Activated T-cell treated with anti-CD3 and anti-CD28 coated beads, Interleukin-2, amount 50 U/mL, for 24 hours (primary cell): ENCODE measurements at regions not wholly inside any gene's neighbourhood (a gene's known extent, or its start where the extent isn't known, plus 50 kb on each side); places are given as distances from the start of the nearest gene placed in this dataset.

Experiments
- DNase-seq: peaks from one replicate; pipeline ENCODE4 v3.0.0-alpha.2; 2020
- H3K27ac Mint-ChIP-seq: 2 replicates; pipeline ENCODE4 v1.8.0; 2020; ENCODE audit warnings: mild to moderate bottlenecking, mixed read lengths
- H3K27me3 Mint-ChIP-seq: 2 replicates; pipeline ENCODE4 v1.8.0; 2020; ENCODE audit warnings: mixed read lengths
- H3K36me3 Mint-ChIP-seq: 2 replicates; pipeline ENCODE4 v1.8.0; 2020; ENCODE audit warnings: low read depth, mixed read lengths
- H3K4me1 Mint-ChIP-seq: 2 replicates; pipeline ENCODE4 v1.8.0; 2020; ENCODE audit warnings: low read depth, mixed read lengths
- H3K4me3 Mint-ChIP-seq: 2 replicates; pipeline ENCODE4 v1.8.0; 2020; ENCODE audit warnings: mild to moderate bottlenecking, moderate library complexity, mixed read lengths
- H3K9me3 Mint-ChIP-seq: 2 replicates; pipeline ENCODE4 v1.8.0; 2020; ENCODE audit warnings: mixed read lengths

DNA sequence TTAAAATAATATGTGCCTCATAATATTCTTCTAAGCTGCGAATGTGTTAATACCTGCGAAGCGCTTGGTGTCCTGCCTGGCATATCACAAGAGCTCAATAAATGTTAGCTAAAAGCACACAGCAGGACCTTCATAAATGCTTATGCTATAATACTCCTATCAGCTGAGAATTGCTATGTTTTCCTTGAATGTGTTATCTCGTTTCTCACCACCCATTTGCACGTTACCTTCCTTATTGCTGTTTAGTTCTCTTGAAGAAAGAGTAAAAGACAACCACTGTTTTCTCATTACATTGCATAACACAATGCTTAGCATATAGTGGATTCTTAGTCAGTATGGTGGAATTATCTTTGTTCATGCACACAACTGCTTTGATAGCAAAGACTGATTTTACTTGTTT is 76.6 kb downstream of the EDN1 start:
- Mint-ChIP-seq H3K4me1 (no peaks in the 10 kb centered on the region), H3K27me3 (peaks cover 22% of the 10 kb centered on the region), H3K4me3 (no peak overlapping the region), H3K9me3 (no peaks in the 10 kb centered on the region), H3K36me3 (no peaks in the 10 kb centered on the region), H3K27ac (no peak overlapping the region)
- no peak for DNase-seq

- H3K4me1 Mint-ChIP-seq = no peaks in the 10 kb centered on the region
- no peaks in the 10 kb centered on the region for H3K9me3 Mint-ChIP-seq
- no peaks in the 10 kb centered on the region for H3K36me3 Mint-ChIP-seq
- DNase-seq = no peak
- no peak overlapping the region for H3K4me3 Mint-ChIP-seq
- no peak overlapping the region for H3K27ac Mint-ChIP-seq
- H3K27me3 Mint-ChIP-seq = peaks cover 22% of the 10 kb centered on the region
These were observed 77.3 kb downstream of the EDN1 start for GRCh38 chr6:12367412-12367811.

GRCh38 chr6:12369355-12369754 is 79.2 kb downstream of the EDN1 start:
- no peaks in the 10 kb centered on the region for H3K36me3 Mint-ChIP-seq
- no peaks in the 10 kb centered on the region for H3K4me1 Mint-ChIP-seq
- no peak overlapping the region for H3K27ac Mint-ChIP-seq
- peaks cover 22% of the 10 kb centered on the region for H3K27me3 Mint-ChIP-seq
- H3K4me3 Mint-ChIP-seq = no peak overlapping the region
- no peak for DNase-seq
- H3K9me3 Mint-ChIP-seq = no peaks in the 10 kb centered on the region

DNA sequence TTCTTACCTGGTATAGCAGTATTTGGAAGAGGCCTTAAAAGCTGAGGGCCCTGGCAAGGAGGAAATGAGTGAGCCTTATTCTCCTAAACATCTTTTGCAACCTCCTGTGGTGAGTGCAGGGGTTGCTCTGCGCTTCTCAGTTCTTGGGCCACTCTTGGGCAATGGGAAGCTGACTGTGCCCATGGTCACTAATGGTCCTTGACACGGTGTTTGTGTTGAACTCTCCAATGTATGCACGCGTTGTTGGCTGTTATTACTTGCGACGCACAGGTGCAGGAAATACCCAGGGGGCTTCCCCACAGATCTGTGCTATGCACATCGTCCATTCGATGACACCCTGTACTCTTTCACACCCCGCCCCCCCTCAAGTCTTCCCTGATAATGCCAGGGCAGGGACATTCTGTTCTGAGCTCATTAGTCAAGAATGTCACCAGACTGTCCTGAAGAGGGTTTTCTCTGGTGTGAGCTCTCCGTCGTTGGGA is 79.7 kb downstream of the EDN1 start:
- Mint-ChIP-seq H3K4me3 (no peak overlapping the region), H3K27ac (no peak overlapping the region), H3K27me3 (peaks cover 22% of the 10 kb centered on the region), H3K4me1 (no peaks in the 10 kb centered on the region), H3K9me3 (no peaks in the 10 kb centered on the region), H3K36me3 (no peaks in the 10 kb centered on the region)
- DNase-seq = no peak

DNA sequence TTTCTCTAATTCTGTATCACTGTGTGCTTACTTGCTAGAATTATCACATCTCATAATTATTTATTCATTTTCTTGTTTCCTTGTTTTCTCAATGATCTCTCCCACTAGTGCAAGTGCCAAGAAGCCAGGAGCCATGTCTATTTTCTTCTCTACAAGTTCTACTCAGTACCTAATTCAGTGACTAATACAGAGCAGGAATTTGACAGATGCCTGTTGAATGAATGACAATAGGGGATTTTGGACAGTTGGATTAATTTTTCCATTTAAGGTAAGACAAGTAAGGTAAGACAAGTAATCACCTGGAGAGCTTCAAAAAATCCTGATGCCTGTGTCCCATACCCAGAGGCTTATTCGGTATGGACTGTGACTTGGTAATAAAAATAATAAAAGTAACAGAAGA is 81.0 kb downstream of the EDN1 start:
- H3K36me3 Mint-ChIP-seq = no peaks in the 10 kb centered on the region
- H3K4me1 Mint-ChIP-seq = no peaks in the 10 kb centered on the region
- H3K27ac Mint-ChIP-seq = no peak overlapping the region
- no peak for DNase-seq
- H3K9me3 Mint-ChIP-seq = no peaks in the 10 kb centered on the region
- no peak overlapping the region for H3K4me3 Mint-ChIP-seq
- H3K27me3 Mint-ChIP-seq = peaks cover 29% of the 10 kb centered on the region

- peaks cover 30% of the 10 kb centered on the region for H3K27me3 Mint-ChIP-seq
- no peaks in the 10 kb centered on the region for H3K4me1 Mint-ChIP-seq
- DNase-seq = no peak
- no peak overlapping the region for H3K27ac Mint-ChIP-seq
- H3K36me3 Mint-ChIP-seq = no peaks in the 10 kb centered on the region
- no peaks in the 10 kb centered on the region for H3K9me3 Mint-ChIP-seq
- H3K4me3 Mint-ChIP-seq = no peak overlapping the region
These were observed 81.5 kb downstream of the EDN1 start for GRCh38 chr6:12371641-12372146.

- Mint-ChIP-seq H3K4me3 (no peak overlapping the region), H3K27ac (no peak overlapping the region), H3K27me3 (peaks cover 39% of the 10 kb centered on the region), H3K4me1 (no peaks in the 10 kb centered on the region), H3K9me3 (no peaks in the 10 kb centered on the region), H3K36me3 (no peaks in the 10 kb centered on the region)
- DNase-seq = no peak
These were observed 89.0 kb downstream of the EDN1 start for GRCh38 chr6:12379181-12379580.

GRCh38 chr6:12381587-12381986 is 91.4 kb downstream of the EDN1 start:
- Mint-ChIP-seq H3K4me3 (no peak overlapping the region), H3K9me3 (no peaks in the 10 kb centered on the region), H3K27ac (no peak overlapping the region), H3K27me3 (peaks cover 29% of the 10 kb centered on the region), H3K36me3 (no peaks in the 10 kb centered on the region), H3K4me1 (no peaks in the 10 kb centered on the region)
- no peak for DNase-seq

- Mint-ChIP-seq H3K27ac (no peak overlapping the region), H3K36me3 (no peaks in the 10 kb centered on the region), H3K9me3 (no peaks in the 10 kb centered on the region), H3K27me3 (peaks cover 26% of the 10 kb centered on the region), H3K4me3 (no peak overlapping the region), H3K4me1 (no peaks in the 10 kb centered on the region)
- DNase-seq = no peak
These were observed 93.3 kb downstream of the EDN1 start for GRCh38 chr6:12383448-12383847.

- peaks cover 22% of the 10 kb centered on the region for H3K27me3 Mint-ChIP-seq
- H3K9me3 Mint-ChIP-seq = no peaks in the 10 kb centered on the region
- H3K36me3 Mint-ChIP-seq = no peaks in the 10 kb centered on the region
- DNase-seq = no peak
- no peak overlapping the region for H3K27ac Mint-ChIP-seq
- no peaks in the 10 kb centered on the region for H3K4me1 Mint-ChIP-seq
- no peak overlapping the region for H3K4me3 Mint-ChIP-seq
These were observed 94.3 kb downstream of the EDN1 start for GRCh38 chr6:12384357-12384912.

DNA sequence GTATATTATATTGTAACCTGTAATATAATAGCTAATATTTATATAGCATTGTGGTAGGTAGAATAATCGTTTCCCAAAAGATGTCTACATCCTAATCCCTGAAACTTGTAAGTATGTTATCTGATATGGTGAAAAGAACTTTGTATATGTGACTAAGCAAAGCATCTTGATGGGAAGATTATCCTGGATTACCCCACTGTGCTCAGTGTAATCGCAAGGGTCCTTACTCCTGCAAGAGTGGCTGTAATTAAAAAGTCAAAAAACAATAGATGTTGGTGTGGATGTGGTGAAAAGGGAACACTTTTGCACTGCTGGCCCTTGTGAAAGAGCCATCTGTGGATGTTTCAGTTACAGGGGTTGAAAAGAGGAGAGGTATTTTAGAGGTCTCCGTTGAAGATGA is 95.2 kb downstream of the EDN1 start:
- Mint-ChIP-seq H3K4me3 (no peak overlapping the region), H3K27ac (no peak overlapping the region)

DNA sequence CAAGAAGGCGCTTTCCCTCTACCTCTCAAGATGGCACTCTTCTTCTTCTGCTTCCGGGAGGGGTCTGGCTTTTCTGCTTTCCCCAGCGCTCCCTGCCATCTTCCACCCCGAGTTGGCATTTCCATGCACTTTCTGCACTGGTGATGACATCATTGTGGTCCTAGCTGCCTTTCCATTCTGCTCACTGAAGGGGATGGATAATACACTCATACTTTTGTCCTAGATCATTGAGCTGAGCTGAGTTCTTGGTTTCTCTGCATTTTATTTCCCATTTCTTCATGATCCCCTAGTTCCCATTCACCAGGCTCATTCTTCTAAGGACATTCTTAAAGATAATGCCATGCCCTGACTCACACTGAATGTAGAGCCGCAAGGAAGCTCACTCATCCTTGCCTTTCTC is 96.7 kb downstream of the EDN1 start:
- no peak overlapping the region for H3K4me3 Mint-ChIP-seq
- no peak for DNase-seq

More for the DNA sequence above, 95.2 kb downstream of the EDN1 start:
- no peaks in the 10 kb centered on the region for H3K4me1 Mint-ChIP-seq
- DNase-seq = no peak
- no peaks in the 10 kb centered on the region for H3K36me3 Mint-ChIP-seq
- H3K27me3 Mint-ChIP-seq = peaks cover 24% of the 10 kb centered on the region
- H3K9me3 Mint-ChIP-seq = no peaks in the 10 kb centered on the region

GRCh38 chr6:12391472-12391871 is 101.3 kb downstream of the EDN1 start:
- Mint-ChIP-seq H3K27me3 (peaks cover 14% of the 10 kb centered on the region), H3K4me1 (no peaks in the 10 kb centered on the region), H3K36me3 (no peaks in the 10 kb centered on the region), H3K4me3 (no peak overlapping the region), H3K27ac (no peak overlapping the region), H3K9me3 (no peaks in the 10 kb centered on the region)
- DNase-seq = no peak

More for the DNA sequence above, 96.7 kb downstream of the EDN1 start:
- H3K27ac Mint-ChIP-seq = no peak overlapping the region
- no peaks in the 10 kb centered on the region for H3K9me3 Mint-ChIP-seq
- H3K4me1 Mint-ChIP-seq = no peaks in the 10 kb centered on the region
- H3K27me3 Mint-ChIP-seq = peaks cover 24% of the 10 kb centered on the region
- H3K36me3 Mint-ChIP-seq = no peaks in the 10 kb centered on the region

DNA sequence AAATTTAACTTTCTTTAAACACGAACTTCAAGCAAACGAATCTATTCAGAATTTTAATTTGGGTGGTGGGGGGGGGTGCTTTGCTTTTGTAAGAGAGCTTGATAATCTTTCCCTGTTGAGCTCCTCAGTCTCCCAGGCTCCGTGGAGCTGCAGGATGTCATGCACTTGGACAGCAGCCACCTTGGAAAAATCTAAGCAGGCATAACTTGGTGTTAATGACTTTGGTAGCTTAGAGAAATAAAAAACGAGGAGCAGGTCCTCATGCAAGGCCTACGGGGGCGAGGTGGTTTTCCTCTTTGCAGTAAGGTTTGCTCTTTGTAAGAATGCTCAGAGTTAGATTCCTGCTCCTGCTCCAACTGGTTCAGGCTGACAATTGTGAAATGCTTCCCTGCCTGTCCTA is 102.3 kb downstream of the EDN1 start:
- Mint-ChIP-seq H3K4me3 (no peak overlapping the region), H3K27me3 (peaks cover 6% of the 10 kb centered on the region), H3K36me3 (no peaks in the 10 kb centered on the region), H3K27ac (no peak overlapping the region), H3K4me1 (no peaks in the 10 kb centered on the region), H3K9me3 (no peaks in the 10 kb centered on the region)
- no peak for DNase-seq

DNA sequence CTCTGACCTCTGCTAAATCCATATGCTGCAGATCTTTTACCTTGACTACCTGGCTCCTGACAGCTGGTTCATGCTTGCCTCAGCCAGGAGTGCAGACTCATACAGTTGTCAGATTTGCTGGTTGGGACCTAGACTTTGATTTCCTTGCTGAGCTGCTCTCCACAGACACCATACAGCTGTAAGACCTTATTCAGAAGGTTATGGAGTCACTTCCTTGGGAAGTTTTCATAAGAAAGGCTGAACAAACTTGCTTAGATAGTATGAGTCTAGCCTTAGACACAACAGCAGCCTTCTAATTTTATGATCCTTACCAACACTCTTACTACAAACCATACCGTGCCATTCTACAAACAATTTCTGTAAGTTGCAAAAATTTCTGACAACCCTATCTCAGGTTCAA is 102.9 kb downstream of the EDN1 start:
- Mint-ChIP-seq H3K4me1 (no peaks in the 10 kb centered on the region), H3K27ac (no peak overlapping the region), H3K9me3 (no peaks in the 10 kb centered on the region), H3K4me3 (no peak overlapping the region), H3K36me3 (no peaks in the 10 kb centered on the region), H3K27me3 (peaks cover 8% of the 10 kb centered on the region)
- DNase-seq = no peak

DNA sequence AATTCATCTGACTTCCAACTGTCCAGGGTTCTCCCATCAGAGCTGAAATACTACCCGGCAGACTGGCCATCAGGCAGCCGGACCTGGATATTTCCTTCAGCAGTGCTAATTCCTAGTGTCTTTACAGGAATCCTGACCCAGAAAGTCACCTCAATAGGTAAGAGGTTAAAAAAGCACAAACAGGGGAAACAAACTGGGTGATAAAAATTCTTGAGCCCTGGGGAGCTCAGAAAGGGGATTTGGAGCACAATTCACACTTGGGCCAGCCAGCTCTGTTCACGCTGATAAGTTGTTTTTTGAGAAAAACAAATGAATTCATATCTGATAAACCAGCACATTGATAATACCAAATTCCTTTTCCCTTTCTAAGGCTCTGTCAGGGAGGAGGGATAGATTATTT is 104.0 kb downstream of the EDN1 start:
- Mint-ChIP-seq H3K4me1 (no peaks in the 10 kb centered on the region), H3K4me3 (no peak overlapping the region), H3K9me3 (no peaks in the 10 kb centered on the region), H3K27me3 (peaks cover 8% of the 10 kb centered on the region), H3K27ac (no peak overlapping the region), H3K36me3 (no peaks in the 10 kb centered on the region)
- DNase-seq = no peak
